Motor neuron (in vitro differentiated cells): ENCODE measurements at regions not wholly inside any gene's neighbourhood (a gene's known extent, or its start where the extent isn't known, plus 50 kb on each side); places are given as distances from the start of the nearest gene placed in this dataset.

ENCODE experiments used
- ATAC-seq, 8 experiments: fragments of 200-7000 bp; cut with Tn5 transposase; replicated peaks in 6 of 8; 2 replicates each; pipeline ENCODE4 v1.8.0; 2021; ENCODE audit warnings: mild to moderate bottlenecking in 8 of 8, moderate library complexity in 8 of 8
- H3K27ac ChIP-seq, 2 donors: fragments of 250-450 bp; sonication (Bioruptor Pico); 2 replicates each; pipeline ENCODE4 v1.9.0; 2021; ENCODE audit warnings: antibody characterized with exemption in 2 of 2, mild to moderate bottlenecking in 2 of 2, moderate library complexity in 1 of 2
- H3K4me1 ChIP-seq, 2 donors: fragments of 250-450 bp; sonication (Bioruptor Pico); replicated peaks in 1 of 2; 2 replicates each; pipeline ENCODE4 v1.6.1; 2021; ENCODE audit warnings: antibody characterized with exemption in 2 of 2, mild to moderate bottlenecking in 2 of 2, moderate library complexity in 1 of 2
- H3K4me3 ChIP-seq, 5 donors: fragments of 250-450 bp; sonication (Bioruptor Pico); 2 replicates each; pipeline ENCODE4 v1.9.0; 2021; ENCODE audit warnings: antibody characterized with exemption in 5 of 5, mild to moderate bottlenecking in 5 of 5, moderate library complexity in 4 of 5
- WGBS, 10 experiments: fragments of 450-650 bp; shearing (Covaris generic); methylation state at CpG; one replicate each; pipeline ENCODE4 v1.0.0; 2022; 5-methylcytosine and 5-hydroxymethylcytosine counted together
- in situ Hi-C, 9 experiments: fragments of 400-800 bp; cut with MboI; loops; one replicate each; pipeline ENCODE4 v1.15.0; 2021; ENCODE audit warnings: low sequenced_read_pairs in 9 of 9, low pct_unique_long_range_greater_than_20kb in 2 of 9; ENCODE audit not compliant: unreplicated experiment in 9 of 9

GRCh38 chr10:10528563-10528910 is 489.1 kb upstream of the CELF2 start:
- Histone ChIP-seq H3K4me1 (no peaks in the 10 kb centered on the region), H3K4me3 (no peak overlapping the region), H3K27ac (no peak overlapping the region)
- in situ Hi-C loops = no loop called here
- WGBS, 10 experiments = 78 to 100% (median 88%) methylated on average over 1 to 3 of the region's 3 CpGs
- no peak for ATAC-seq

- H3K4me3 ChIP-seq = no peak overlapping the region
- in situ Hi-C loops = no loop called here
- no peak for ATAC-seq
- whole genome bisulfite sequencing, 10 experiments = 0 to 100% (median 74%) methylated on average over 1 to 3 of the region's 3 CpGs; no CpG with 5 or more reads in 1 of the 10 experiments
- no peak overlapping the region for H3K27ac ChIP-seq
- H3K4me1 ChIP-seq = no peaks in the 10 kb centered on the region
These were observed 487.4 kb upstream of the CELF2 start for GRCh38 chr10:10530313-10530712.

- H3K27ac ChIP-seq = no peak overlapping the region
- in situ Hi-C loops = no loop called here
- H3K4me3 ChIP-seq = no peak overlapping the region
- WGBS, 10 experiments = 0 to 100% (median 66%) methylated on average over 1 of the region's 1 CpG; no CpG with 5 or more reads in 2 of the 10 experiments
- H3K4me1 ChIP-seq = no peaks in the 10 kb centered on the region
- ATAC-seq = no peak
These were observed 485.4 kb upstream of the CELF2 start for GRCh38 chr10:10532236-10532635.

- H3K27ac ChIP-seq = no peak overlapping the region
- no peaks in the 10 kb centered on the region for H3K4me1 ChIP-seq
- H3K4me3 ChIP-seq = no peak overlapping the region
- no peak for ATAC-seq
- WGBS, 10 experiments = 11 to 100% (median 80%) methylated on average over 1 to 2 of the region's 2 CpGs; no CpG with 5 or more reads in 1 of the 10 experiments
- in situ Hi-C loops = no loop called here
These were observed 484.8 kb upstream of the CELF2 start for GRCh38 chr10:10532826-10533225.

- no peak overlapping the region for H3K27ac ChIP-seq
- in situ Hi-C loops = no loop called here
- H3K4me3 ChIP-seq = no peak overlapping the region
- ATAC-seq = peak in 7 of 8 experiments; percentile 38 to 79 (median 53)
- H3K4me1 ChIP-seq = no peaks in the 10 kb centered on the region
- WGBS, 10 experiments = 14 to 80% (median 34%) methylated on average over 1 to 3 of the region's 3 CpGs
These were observed 484.2 kb upstream of the CELF2 start for GRCh38 chr10:10533437-10533836.

- H3K27ac ChIP-seq = no peak overlapping the region
- WGBS, 10 experiments = 0 to 86% (median 40%) methylated on average over 1 of the region's 1 CpG; no CpG with 5 or more reads in 7 of the 10 experiments
- H3K4me3 ChIP-seq = no peak overlapping the region
- H3K4me1 ChIP-seq = no peaks in the 10 kb centered on the region
- ATAC-seq = no peak
- in situ Hi-C loops = no loop called here
These were observed 479.3 kb upstream of the CELF2 start for GRCh38 chr10:10538326-10538725.

- in situ Hi-C loops = no loop called here
- ATAC-seq = peak in 1 of 8 experiments; percentile 38
- Histone ChIP-seq H3K4me1 (no peaks in the 10 kb centered on the region), H3K4me3 (no peak overlapping the region), H3K27ac (no peak overlapping the region)
- WGBS, 10 experiments = 0 to 83% (median 74%) methylated on average over 1 to 3 of the region's 3 CpGs; no CpG with 5 or more reads in 3 of the 10 experiments
These were observed 477.3 kb upstream of the CELF2 start for GRCh38 chr10:10540398-10540797.

- Histone ChIP-seq H3K4me1 (no peaks in the 10 kb centered on the region), H3K4me3 (no peak overlapping the region), H3K27ac (no peak overlapping the region)
- WGBS, 10 experiments = 100% methylated on average over 1 of the region's 1 CpG; no CpG with 5 or more reads in 7 of the 10 experiments
- in situ Hi-C loops = no loop called here
- ATAC-seq = no peak
These were observed 475.2 kb upstream of the CELF2 start for GRCh38 chr10:10542477-10542876.

GRCh38 chr10:10544890-10545289 is 472.8 kb upstream of the CELF2 start:
- WGBS, 10 experiments = 46 to 100% (median 69%) methylated on average over 1 to 8 of the region's 8 CpGs; no CpG with 5 or more reads in 1 of the 10 experiments
- H3K27ac ChIP-seq = no peak overlapping the region
- ATAC-seq = no peak
- H3K4me3 ChIP-seq = no peak overlapping the region
- H3K4me1 ChIP-seq = no peaks in the 10 kb centered on the region
- in situ Hi-C loops = no loop called here

- in situ Hi-C loops = no loop called here
- 0 to 100% (median 52%) methylated on average over 1 to 3 of the region's 5 CpGs; no CpG with 5 or more reads in 2 of the 10 experiments for WGBS, 10 experiments
- Histone ChIP-seq H3K27ac (no peak overlapping the region), H3K4me1 (no peaks in the 10 kb centered on the region), H3K4me3 (no peak overlapping the region)
- no peak for ATAC-seq
These were observed 471.9 kb upstream of the CELF2 start for GRCh38 chr10:10545771-10546170.

GRCh38 chr10:10551596-10552301 is 465.9 kb upstream of the CELF2 start:
- in situ Hi-C loops = no loop called here
- ATAC-seq = peak in 5 of 8 experiments; percentile 10 to 71 (median 37)
- no peak overlapping the region for H3K27ac ChIP-seq

GRCh38 chr10:10552948-10553347 is 464.7 kb upstream of the CELF2 start:
- in situ Hi-C loops = no loop called here

More at GRCh38 chr10:10551596-10552301, 465.9 kb upstream of the CELF2 start:
- no peak overlapping the region for H3K4me3 ChIP-seq
- H3K4me1 ChIP-seq = peaks cover 12 to 16% of the 10 kb centered on the region in 2 donors
- WGBS, 10 experiments = 20 to 100% (median 58%) methylated on average over 1 to 10 of the region's 10 CpGs

GRCh38 chr10:10564081-10564794 is 453.4 kb upstream of the CELF2 start:
- peak; percentile 80 to 98 (median 89) for ATAC-seq
- WGBS, 10 experiments = 3 to 41% (median 29%) methylated on average over 3 to 10 of the region's 10 CpGs
- Histone ChIP-seq H3K4me1 (peaks cover 19 to 24% of the 10 kb centered on the region in 2 donors), H3K27ac (no peak overlapping the region), H3K4me3 (no peak overlapping the region)
- in situ Hi-C loops = no loop called here

More at GRCh38 chr10:10552948-10553347, 464.7 kb upstream of the CELF2 start:
- H3K27ac ChIP-seq = no peak overlapping the region
- H3K4me3 ChIP-seq = no peak overlapping the region
- WGBS, 10 experiments = 90 to 100% (median 100%) methylated on average over 1 to 2 of the region's 3 CpGs; no CpG with 5 or more reads in 7 of the 10 experiments
- H3K4me1 ChIP-seq = peaks cover 12 to 16% of the 10 kb centered on the region in 2 donors
- ATAC-seq = no peak
